ENCODE measurements at regions not wholly inside any gene's neighbourhood (a gene's known extent, or its start where the extent isn't known, plus 50 kb on each side); places are given as distances from the start of the nearest gene placed in this dataset.

DNA sequence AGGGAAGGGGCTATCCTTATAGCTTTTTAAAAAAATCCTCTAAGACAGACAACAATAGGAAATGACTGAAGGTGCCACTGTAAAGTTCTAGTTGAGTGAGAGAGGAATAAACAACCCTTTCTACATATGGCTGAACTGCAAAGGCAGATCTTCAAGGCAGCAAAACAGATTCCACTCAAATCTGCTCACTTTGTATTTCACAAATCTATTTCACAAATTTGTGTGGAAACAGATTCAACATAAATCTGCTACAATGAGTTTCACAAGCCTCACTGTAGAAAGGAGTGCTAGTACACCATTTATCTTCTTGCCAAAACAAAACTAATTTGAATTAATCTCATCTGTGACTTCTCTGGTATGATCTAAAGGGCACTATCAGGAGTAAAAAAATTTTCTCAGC, 451.3 kb downstream of the PLA2G4A start:
- H3K9me3 ChIP-seq (ENCODE audit: low read depth, low read length), result no peaks in the 10 kb centered on the region
- H3K4me1 ChIP-seq (ENCODE audit: insufficient read depth, low read length), result no peaks in the 10 kb centered on the region
- no peak overlapping the region for H3K4me3 ChIP-seq (ENCODE audit: low read length)
- no peaks in the 10 kb centered on the region for H3K27me3 ChIP-seq (ENCODE audit: insufficient read depth, low read length)

DNA sequence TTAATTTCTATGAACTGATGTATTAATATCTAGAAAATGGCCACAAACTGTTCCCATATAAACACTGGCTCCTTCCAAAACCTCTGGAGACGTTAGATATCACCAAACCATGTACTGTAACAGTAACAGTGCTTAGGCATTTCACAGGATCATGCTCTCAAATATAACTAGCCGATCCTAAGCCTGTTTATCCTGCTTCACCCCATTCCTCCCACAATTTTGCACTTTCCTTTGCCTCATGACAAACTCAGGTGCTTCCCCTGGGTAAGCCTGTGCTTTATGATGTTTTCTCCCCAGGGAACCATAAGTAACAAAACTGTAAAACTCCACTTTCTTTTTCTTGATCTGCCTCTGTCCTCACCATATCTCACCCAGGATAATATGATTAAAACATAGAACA, 452.3 kb downstream of the PLA2G4A start:
- Histone ChIP-seq H3K27me3 (ENCODE audit: insufficient read depth, low read length) (no peaks in the 10 kb centered on the region), H3K9me3 (ENCODE audit: low read depth, low read length) (no peaks in the 10 kb centered on the region), H3K4me3 (ENCODE audit: low read length) (no peak overlapping the region), H3K4me1 (ENCODE audit: insufficient read depth, low read length) (no peaks in the 10 kb centered on the region)

DNA sequence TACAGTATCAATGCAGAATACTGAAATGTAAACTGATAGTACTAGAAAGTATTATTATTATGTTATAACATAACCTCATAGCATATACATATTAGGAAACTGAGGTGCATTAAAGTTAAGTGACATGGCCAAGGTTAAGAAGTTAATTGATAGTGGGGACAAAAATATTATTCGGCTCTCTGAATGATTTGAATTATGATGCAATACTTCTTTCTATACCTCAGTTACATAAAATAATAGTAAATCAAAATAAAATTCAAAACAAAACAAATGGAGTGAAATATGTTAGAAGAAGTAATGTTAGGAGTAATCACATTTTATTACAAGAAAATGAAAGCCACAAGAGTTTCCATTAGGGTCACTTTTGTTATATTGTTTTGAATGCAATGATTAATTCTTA, 455.2 kb downstream of the PLA2G4A start:
- H3K4me1 ChIP-seq (ENCODE audit: insufficient read depth, low read length), result no peaks in the 10 kb centered on the region
- H3K27me3 ChIP-seq (ENCODE audit: insufficient read depth, low read length), result no peaks in the 10 kb centered on the region
- no peaks in the 10 kb centered on the region for H3K9me3 ChIP-seq (ENCODE audit: low read depth, low read length)
- H3K4me3 ChIP-seq (ENCODE audit: low read length), result no peak overlapping the region

DNA sequence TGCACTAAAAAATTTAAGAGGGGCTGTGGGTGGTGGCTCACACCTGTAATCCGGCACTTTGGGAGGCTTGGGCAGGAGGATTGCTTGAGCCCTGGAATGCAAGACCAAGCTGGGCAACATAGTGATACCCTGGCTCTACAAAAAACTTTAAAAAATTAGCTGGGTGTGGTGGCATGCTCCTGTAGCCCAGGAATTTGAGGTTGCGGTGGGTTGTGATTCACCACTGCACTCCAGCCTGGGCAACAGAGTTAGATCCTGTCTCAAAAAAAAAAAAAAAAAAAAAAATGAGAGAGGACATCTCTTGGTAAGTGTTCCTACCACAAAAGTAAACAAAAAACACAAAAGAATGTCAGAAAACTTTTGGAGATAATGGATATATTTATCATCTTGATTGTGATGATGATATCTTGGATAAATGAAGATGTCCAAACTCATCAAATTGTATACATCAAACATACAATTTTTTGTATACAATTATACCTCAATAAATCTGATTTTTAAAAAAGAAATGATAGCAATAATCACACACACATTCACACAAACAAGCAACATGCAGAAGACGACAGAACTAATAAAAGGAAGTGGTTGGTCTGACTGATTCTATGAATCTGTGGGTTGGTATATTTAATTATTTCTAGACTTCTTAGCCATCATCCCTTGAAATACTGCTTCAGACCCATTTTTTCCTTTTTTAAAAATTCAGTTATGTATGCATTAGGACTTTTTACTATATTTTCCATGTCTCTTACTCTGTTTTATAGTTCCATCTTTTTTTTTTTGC, 465.9 kb downstream of the PLA2G4A start:
- Histone ChIP-seq H3K4me1 (ENCODE audit: insufficient read depth, low read length) (no peaks in the 10 kb centered on the region), H3K27me3 (ENCODE audit: insufficient read depth, low read length) (no peaks in the 10 kb centered on the region), H3K4me3 (ENCODE audit: low read length) (no peak overlapping the region), H3K9me3 (ENCODE audit: low read depth, low read length) (no peaks in the 10 kb centered on the region)

DNA sequence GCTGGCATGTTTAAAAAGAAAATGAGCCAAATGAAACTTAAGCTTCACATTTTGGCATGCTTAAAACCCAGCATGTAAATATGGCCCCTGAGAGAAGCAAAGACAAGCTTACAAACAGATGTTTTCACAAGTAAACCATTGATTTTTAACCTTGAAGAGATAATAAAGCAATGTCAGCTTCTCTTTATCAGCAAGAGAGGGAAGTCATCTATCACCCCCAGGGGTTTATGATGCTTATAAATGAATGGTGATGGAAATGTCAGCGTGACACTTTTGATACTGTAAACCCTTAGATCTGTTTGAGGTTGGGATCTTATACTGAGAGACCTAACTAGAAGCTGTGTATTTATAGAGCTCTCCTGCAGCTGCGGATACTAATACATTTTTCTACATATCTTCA, 471.3 kb downstream of the PLA2G4A start:
- Histone ChIP-seq H3K9me3 (ENCODE audit: low read depth, low read length) (no peaks in the 10 kb centered on the region), H3K4me1 (ENCODE audit: insufficient read depth, low read length) (no peaks in the 10 kb centered on the region), H3K27me3 (ENCODE audit: insufficient read depth, low read length) (no peaks in the 10 kb centered on the region), H3K4me3 (ENCODE audit: low read length) (no peak overlapping the region)

DNA sequence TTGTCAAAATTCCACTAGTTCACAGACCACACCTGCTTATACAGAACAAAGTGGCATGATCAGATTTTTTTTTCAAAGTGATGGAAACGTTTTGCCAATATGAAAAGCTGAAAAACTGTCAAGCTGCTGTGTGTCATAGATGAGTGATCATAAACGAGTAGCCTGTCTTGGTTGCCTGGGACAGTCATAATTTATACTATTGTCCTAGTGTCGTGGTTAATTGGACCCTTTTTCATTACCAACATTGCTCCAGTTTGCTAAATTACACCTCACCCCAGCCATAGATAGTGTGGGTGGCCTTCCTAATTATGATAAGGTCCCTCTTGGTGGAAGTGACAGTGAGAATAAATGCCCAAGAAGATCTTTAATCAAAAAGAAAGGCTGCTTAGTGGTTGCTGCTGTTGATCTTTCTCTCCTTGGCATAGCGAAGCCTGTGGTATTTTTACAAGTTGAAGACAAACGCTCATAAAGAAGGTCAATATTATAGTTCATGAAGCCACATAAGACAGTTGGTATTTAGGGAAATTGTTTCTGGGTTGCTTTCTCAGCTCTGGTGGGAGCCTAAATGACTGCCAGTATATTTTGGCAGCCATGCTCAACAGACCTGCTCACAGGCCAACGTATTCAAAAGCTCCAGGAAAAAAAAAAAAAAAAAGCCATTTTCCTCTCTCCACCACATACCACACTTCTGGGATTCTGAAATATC, 478.1 kb downstream of the PLA2G4A start:
- H3K4me3 ChIP-seq (ENCODE audit: low read length), result no peak overlapping the region
- no peaks in the 10 kb centered on the region for H3K9me3 ChIP-seq (ENCODE audit: low read depth, low read length)
- H3K4me1 ChIP-seq (ENCODE audit: insufficient read depth, low read length), result no peaks in the 10 kb centered on the region
- H3K27me3 ChIP-seq (ENCODE audit: insufficient read depth, low read length), result no peaks in the 10 kb centered on the region

DNA sequence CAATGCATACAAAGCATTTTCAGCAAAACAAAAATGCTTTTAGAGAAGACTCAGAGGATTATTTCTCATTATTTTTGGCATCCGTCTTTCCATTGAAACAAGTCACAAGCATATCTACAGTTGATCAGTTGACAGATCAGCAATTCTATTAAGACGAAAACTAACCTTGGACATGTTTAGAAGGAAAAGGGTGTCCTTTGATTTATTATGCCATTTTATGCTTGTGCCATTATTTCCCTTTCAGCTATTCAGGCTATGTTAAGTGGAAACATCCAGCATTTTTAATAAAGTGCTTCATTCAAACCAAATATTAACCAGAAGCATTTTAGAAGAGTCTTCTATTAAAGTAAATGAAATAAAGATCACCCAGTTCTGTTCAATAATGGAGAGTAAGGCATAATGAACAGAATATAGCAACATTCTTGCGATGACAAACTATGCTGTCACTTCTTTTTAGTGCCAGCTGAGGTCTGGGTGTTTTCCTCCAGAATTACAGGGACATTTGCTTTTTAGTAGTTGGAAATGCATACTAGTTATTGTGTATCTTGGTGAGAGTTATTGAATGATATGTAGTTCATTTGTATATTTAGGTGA, 481.4 kb downstream of the PLA2G4A start:
- Histone ChIP-seq H3K9me3 (ENCODE audit: low read depth, low read length) (no peaks in the 10 kb centered on the region), H3K27me3 (ENCODE audit: insufficient read depth, low read length) (no peaks in the 10 kb centered on the region), H3K4me3 (ENCODE audit: low read length) (no peak overlapping the region), H3K4me1 (ENCODE audit: insufficient read depth, low read length) (no peaks in the 10 kb centered on the region)

DNA sequence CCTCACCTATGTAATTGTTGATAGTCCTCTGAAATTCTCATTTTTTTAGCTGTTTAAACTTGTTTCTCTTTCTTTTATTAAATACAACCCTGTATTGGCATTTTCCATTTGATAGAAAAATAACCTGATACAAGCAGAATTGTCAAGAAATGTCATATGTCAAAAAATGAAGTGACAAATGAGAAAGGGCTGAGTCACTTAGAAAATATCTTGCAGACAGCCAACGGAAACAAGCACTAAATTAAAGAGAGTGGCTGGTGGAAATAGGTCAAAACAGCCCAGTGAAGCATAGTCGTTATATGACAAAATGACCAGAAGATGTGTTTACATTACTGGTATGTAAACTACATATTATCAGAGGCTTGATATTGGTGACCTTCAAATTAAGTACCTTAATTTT, 484.4 kb downstream of the PLA2G4A start:
- Histone ChIP-seq H3K9me3 (ENCODE audit: low read depth, low read length) (no peaks in the 10 kb centered on the region), H3K4me3 (ENCODE audit: low read length) (no peak overlapping the region)

DNA sequence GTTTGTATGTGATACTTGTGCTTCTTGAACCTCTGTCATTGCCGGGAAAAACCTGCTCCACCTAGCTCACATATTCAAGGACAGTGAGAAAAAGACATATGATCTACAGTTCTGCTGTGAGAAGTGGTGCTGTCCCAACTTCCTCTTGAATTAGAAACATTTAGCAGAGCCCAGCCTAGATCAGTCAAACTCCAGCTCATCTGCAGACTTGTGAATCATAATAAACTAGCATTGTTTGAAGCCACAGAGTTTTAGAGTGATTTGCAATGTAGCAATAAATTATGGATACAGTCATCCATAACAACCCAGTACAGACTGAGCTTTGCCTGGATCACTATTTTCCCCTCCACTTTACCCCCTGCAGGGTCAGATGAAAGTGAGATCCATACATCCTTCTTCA, 497.8 kb downstream of the PLA2G4A start:
- Histone ChIP-seq H3K27me3 (ENCODE audit: insufficient read depth, low read length) (no peaks in the 10 kb centered on the region), H3K9me3 (ENCODE audit: low read depth, low read length) (no peaks in the 10 kb centered on the region), H3K4me3 (ENCODE audit: low read length) (no peak overlapping the region), H3K4me1 (ENCODE audit: insufficient read depth, low read length) (no peaks in the 10 kb centered on the region)

More for the DNA sequence above, 484.4 kb downstream of the PLA2G4A start:
- Histone ChIP-seq H3K27me3 (ENCODE audit: insufficient read depth, low read length) (no peaks in the 10 kb centered on the region), H3K4me1 (ENCODE audit: insufficient read depth, low read length) (no peaks in the 10 kb centered on the region)

DNA sequence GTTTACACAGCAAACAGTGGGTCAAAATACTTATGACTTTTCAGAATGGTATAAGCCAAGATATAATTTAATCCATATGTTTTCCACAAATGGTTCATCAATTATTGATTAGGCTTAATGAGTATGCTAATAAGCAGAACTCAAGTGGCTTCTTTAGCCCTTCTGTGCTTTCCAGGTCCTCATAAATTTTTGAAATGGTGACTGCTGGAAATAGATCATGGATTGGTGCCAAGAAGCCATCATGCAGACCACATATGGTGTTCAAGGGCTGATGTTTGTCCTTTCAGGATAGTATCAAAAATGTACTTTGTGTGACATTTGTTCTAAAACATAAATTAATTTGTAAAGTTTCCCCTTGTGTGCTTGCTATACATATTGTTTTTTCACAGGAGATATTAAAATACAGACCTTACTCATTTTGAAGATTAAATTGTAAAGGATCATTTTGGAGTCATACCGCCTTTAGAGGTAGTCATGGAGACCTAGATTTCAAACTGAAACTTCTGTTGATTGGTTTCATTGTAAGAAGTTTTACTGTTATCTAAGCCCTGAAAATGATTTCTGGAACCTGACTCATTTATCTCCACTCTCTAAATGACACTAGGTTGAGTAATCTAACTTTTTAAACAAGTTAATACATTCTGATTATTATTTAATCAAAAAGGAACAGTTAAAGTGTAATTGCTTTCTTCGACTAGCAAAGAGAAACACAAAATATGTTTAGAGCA, 507.9 kb downstream of the PLA2G4A start:
- H3K27me3 ChIP-seq (ENCODE audit: insufficient read depth, low read length), result no peaks in the 10 kb centered on the region

DNA sequence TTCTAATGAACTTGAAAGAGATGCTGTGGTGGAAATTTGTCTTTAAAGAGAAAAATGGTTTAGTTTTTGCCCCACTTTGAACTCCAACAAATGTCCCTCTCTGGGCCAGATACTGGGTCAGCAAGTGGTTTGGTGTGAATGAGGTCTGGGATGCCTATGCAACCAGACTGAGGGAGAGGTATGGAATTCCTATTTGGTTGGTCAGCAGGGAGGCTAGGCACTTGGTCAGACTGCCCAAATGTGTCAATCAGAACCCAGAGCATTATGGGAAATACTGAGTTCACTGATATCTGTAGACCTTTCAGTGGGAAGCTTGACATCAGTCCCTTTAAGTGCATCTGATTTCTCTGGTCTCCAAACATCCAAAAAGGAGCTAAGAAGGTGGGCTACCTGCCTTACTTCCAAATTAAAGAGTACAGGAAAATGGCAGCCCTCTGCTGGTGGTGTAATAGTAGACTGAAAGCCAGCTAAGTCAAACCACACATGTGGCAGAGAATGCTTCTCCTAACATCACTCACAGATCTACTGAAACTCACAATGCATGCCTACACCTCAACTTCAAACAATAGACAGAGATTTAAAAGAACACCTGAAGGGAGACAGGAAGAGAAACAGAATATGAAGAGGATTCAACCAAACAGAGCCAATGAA, 510.1 kb downstream of the PLA2G4A start:
- no peaks in the 10 kb centered on the region for H3K9me3 ChIP-seq (ENCODE audit: low read depth, low read length)
- H3K4me1 ChIP-seq (ENCODE audit: insufficient read depth, low read length), result no peaks in the 10 kb centered on the region
- H3K4me3 ChIP-seq (ENCODE audit: low read length), result no peak overlapping the region
- no peaks in the 10 kb centered on the region for H3K27me3 ChIP-seq (ENCODE audit: insufficient read depth, low read length)

More for the DNA sequence above, 507.9 kb downstream of the PLA2G4A start:
- H3K4me1 ChIP-seq (ENCODE audit: insufficient read depth, low read length), result no peaks in the 10 kb centered on the region
- H3K4me3 ChIP-seq (ENCODE audit: low read length), result no peak overlapping the region
- no peaks in the 10 kb centered on the region for H3K9me3 ChIP-seq (ENCODE audit: low read depth, low read length)

DNA sequence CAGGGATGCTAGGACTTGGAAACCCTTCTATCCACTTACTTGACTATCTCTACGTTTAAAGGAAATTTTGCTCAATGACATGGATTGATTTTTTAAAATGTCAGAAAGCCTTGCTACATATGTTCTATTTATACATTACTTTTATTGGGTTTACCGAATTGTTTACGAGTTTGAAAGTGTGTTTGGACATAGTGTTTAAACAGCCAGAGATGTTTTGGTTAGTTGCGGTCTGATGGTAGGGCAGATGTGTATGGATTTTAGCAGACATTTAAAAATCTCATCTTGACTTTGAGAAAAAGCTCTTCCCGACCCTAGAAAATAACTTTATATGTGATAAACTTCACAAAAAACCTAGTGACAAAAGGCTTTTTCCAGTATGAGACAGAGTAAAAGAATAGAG, 513.7 kb downstream of the PLA2G4A start:
- Histone ChIP-seq H3K27me3 (ENCODE audit: insufficient read depth, low read length) (no peaks in the 10 kb centered on the region), H3K4me3 (ENCODE audit: low read length) (no peak overlapping the region), H3K9me3 (ENCODE audit: low read depth, low read length) (no peaks in the 10 kb centered on the region), H3K4me1 (ENCODE audit: insufficient read depth, low read length) (no peaks in the 10 kb centered on the region)

DNA sequence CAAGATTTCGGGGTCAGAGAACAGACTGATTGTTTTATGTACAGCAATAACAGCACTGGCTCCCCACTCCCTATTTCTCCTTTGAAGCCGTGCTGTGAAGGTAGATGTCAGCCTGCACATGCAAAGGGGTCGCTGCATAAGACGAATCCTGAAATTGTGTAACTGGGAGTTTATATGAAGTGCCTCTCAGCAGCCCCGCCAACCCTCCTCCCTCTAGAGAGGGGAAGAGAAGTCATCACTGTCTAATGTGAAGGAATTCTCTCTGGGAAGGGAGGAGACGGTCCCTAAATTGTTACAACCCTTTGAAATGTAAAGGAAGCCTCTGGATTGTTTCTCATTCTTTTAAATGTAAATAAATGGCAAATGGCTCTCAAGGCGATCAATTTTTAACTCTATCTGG, 545.3 kb downstream of the PLA2G4A start:
- Histone ChIP-seq H3K9me3 (ENCODE audit: low read depth, low read length) (no peaks in the 10 kb centered on the region), H3K4me3 (ENCODE audit: low read length) (no peak overlapping the region), H3K4me1 (ENCODE audit: insufficient read depth, low read length) (no peaks in the 10 kb centered on the region), H3K27me3 (ENCODE audit: insufficient read depth, low read length) (no peaks in the 10 kb centered on the region)

DNA sequence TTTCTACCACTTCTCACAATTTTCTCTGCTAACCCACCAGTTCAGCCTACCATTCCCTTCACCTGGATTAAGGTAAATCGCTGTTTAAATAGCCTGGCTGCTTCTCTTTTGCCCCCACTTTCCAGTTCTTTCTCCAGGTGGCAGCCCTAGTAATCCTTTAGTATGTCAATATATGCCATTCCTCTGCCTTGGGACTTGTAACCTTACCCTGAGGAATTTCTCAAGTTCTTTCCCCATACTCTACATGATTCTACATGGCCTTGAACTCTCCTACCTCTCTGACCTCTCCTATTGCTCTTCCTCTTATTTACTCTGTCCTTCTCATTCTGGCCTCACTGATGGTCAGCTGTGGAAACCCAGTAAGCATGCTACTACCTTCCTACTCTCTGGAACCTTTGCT, 546.0 kb downstream of the PLA2G4A start:
- H3K4me1 ChIP-seq (ENCODE audit: insufficient read depth, low read length), result no peaks in the 10 kb centered on the region
- H3K4me3 ChIP-seq (ENCODE audit: low read length), result no peak overlapping the region
- no peaks in the 10 kb centered on the region for H3K27me3 ChIP-seq (ENCODE audit: insufficient read depth, low read length)
- no peaks in the 10 kb centered on the region for H3K9me3 ChIP-seq (ENCODE audit: low read depth, low read length)

DNA sequence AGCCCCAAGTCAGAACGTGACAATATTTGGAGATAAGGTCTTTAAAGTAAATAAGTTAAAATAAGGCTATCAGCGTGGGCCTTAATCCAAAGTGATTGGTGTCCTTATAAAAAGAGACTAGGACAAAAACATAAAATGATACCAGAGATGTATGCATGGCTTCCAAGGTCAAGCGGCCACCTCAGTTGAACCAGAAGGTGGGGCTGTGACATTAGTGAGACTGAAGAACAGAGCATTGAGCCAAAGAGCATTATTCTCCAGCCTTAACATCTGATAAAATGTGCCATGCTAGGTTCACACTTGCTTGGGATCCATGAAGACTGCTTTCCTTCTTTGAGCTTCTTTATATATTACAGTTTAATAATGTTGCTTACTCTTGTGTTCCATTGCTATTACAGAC, 554.6 kb downstream of the PLA2G4A start:
- Histone ChIP-seq H3K27me3 (ENCODE audit: insufficient read depth, low read length) (no peaks in the 10 kb centered on the region), H3K4me3 (ENCODE audit: low read length) (no peak overlapping the region), H3K9me3 (ENCODE audit: low read depth, low read length) (no peaks in the 10 kb centered on the region), H3K4me1 (ENCODE audit: insufficient read depth, low read length) (no peaks in the 10 kb centered on the region)
